Neural progenitor cell (in vitro differentiated cells): ENCODE measurements at regions not wholly inside any gene's neighbourhood (a gene's known extent, or its start where the extent isn't known, plus 50 kb on each side); places are given as distances from the start of the nearest gene placed in this dataset.

Experiments used
- EZH2 ChIP-seq: fragments of 200-600 bp; sonication (generic); IDR thresholded peaks from 2 replicates; pipeline ENCODE4 v1.6.1; 2017; ENCODE audit warnings: antibody characterized with exemption, mild to moderate bottlenecking, moderate library complexity
- TF ChIP-seq, protein P1 (sequence below): fragments of 200-600 bp; sonication (generic); IDR thresholded peaks from 2 replicates; pipeline ENCODE4 v1.5.1; 2017; ENCODE audit warnings: antibody characterized with exemption, mild to moderate bottlenecking

DNA sequence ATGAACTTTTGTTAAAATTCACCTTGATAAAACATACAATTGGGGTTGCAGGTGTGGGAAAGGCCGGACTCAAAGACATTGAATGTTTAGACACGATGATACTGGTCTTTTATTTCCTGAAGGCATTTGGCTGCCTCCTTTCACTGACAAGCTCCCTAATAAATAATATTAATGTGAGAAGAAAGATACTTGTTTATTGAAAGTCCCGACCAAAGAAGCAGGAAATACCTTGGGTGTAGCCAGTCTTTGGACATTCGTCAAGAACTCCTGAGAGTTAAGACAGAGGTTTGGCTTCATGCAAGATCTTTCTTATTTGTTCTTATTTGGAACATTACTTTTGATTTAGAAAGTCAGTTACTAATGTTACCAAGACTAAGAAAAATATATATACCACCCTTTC lies 1133.8 kb upstream of the SEL1L start:
- TF ChIP-seq, protein P1, sequence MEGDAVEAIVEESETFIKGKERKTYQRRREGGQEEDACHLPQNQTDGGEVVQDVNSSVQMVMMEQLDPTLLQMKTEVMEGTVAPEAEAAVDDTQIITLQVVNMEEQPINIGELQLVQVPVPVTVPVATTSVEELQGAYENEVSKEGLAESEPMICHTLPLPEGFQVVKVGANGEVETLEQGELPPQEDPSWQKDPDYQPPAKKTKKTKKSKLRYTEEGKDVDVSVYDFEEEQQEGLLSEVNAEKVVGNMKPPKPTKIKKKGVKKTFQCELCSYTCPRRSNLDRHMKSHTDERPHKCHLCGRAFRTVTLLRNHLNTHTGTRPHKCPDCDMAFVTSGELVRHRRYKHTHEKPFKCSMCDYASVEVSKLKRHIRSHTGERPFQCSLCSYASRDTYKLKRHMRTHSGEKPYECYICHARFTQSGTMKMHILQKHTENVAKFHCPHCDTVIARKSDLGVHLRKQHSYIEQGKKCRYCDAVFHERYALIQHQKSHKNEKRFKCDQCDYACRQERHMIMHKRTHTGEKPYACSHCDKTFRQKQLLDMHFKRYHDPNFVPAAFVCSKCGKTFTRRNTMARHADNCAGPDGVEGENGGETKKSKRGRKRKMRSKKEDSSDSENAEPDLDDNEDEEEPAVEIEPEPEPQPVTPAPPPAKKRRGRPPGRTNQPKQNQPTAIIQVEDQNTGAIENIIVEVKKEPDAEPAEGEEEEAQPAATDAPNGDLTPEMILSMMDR: no peak
- TF ChIP-seq EZH2: no peak
